Body of pancreas (tissue), 4 donors: ENCODE measurements at regions not wholly inside any gene's neighbourhood (a gene's known extent, or its start where the extent isn't known, plus 50 kb on each side); places are given as distances from the start of the nearest gene placed in this dataset.

Source experiments
- CTCF ChIP-seq, 7 experiments: fragments of 450-650 bp in 4 of 7; fragments of 200-600 bp in 3 of 7; sonication (generic) in 3 of 7; IDR thresholded peaks; one replicate each; pipeline ENCODE4 v1.5.1; 2016 to 2019; ENCODE audit warnings: antibody characterized with exemption in 7 of 7
- POLR2A ChIP-seq, 3 donors: fragments of 450-650 bp; IDR thresholded peaks; one replicate each; pipeline ENCODE4 v1.6.1; 2016; ENCODE audit warnings: antibody characterized with exemption in 3 of 3, mild to moderate bottlenecking in 2 of 3

DNA sequence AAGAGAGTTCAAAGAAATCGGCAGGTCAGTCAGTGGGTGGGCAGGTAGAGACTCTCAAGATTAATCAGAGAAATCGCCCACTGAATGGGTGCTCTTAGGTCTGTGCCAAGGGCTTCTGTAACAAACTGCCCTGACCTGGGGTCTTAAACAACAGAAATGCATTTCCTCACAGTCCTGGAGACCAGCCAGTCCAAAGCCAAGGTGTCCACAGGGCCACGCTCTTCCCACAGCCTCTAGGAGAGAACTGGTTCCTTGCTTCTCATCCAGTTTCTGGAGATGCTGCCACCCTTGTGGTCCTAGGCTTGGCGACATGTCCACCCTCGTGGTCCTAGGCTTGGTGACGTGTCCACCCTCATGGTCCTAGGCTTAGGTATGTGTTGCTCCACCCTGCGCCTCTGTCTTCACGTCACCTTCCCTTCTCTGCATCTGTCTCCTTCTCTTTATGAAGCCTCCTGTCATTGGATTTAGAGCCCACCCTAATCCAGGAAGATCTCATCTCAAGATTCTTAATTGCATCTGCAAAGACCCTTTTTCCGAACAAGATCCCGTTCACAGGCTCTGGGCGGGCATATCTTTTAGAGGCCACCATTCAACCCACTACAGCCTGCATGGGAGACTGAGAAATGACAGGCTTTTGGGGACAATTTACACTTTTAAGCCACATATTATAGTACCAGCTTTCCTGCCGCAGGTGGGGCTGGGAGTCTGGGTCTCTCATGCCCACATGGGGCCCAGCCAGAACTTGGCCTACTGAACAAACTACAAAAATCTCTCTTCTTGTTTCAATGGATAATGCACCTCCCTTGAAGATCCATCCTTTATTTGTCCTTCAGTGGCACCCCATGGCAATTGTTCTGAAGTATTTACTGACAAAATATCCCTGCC lies 161.3 kb downstream of the ASB1 start:
- TF ChIP-seq POLR2A (IDR thresholded peaks at IDR 0.05) (no peak), CTCF (IDR thresholded peaks at IDR 0.05) (no peak)
